Astrocyte (in vitro differentiated cells and primary cell): ENCODE measurements at regions not wholly inside any gene's neighbourhood (a gene's known extent, or its start where the extent isn't known, plus 50 kb on each side); places are given as distances from the start of the nearest gene placed in this dataset.
"Not testable (repeated sequence)": the region's sequence is repeated elsewhere in the genome, so short reads cannot be mapped to it uniquely, and the experiment has no call there.

Experiments
- EZH2 ChIP-seq: IDR thresholded peaks from 2 replicates; pipeline ENCODE4 v1.6.1; 2012; ENCODE audit warnings: mild to moderate bottlenecking, low read length, inconsistent platforms; ENCODE audit not compliant: insufficient read depth
- TF ChIP-seq, protein P1 (sequence below): IDR thresholded peaks from 2 replicates; pipeline ENCODE4 v1.5.1; 2011; ENCODE audit warnings: low read depth, mild to moderate bottlenecking, inconsistent platforms, low read length, moderate library complexity; ENCODE audit not compliant: insufficient read depth

DNA sequence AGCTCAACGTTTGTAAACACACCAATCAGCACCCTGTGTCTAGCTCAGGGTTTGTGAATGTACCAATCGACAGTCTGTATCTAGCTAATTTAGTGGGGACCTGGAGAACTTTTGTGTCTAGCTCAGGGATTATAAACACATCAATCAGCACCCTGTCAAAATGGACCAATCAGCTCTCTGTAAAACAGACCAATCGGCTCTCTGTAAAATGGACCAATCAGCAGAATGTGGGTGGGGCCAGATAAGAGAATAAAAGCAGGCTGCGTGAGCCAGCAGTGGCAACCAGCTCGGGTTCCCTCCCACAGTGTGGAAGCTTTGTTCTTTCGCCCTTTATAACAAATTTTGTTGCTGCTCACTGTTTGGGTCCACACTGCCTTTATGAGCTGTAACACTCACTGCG is 136.3 kb upstream of the JADE1 start:
- TF ChIP-seq, protein P1, sequence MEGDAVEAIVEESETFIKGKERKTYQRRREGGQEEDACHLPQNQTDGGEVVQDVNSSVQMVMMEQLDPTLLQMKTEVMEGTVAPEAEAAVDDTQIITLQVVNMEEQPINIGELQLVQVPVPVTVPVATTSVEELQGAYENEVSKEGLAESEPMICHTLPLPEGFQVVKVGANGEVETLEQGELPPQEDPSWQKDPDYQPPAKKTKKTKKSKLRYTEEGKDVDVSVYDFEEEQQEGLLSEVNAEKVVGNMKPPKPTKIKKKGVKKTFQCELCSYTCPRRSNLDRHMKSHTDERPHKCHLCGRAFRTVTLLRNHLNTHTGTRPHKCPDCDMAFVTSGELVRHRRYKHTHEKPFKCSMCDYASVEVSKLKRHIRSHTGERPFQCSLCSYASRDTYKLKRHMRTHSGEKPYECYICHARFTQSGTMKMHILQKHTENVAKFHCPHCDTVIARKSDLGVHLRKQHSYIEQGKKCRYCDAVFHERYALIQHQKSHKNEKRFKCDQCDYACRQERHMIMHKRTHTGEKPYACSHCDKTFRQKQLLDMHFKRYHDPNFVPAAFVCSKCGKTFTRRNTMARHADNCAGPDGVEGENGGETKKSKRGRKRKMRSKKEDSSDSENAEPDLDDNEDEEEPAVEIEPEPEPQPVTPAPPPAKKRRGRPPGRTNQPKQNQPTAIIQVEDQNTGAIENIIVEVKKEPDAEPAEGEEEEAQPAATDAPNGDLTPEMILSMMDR = not testable (repeated sequence)
- not testable (repeated sequence) for TF ChIP-seq EZH2
